ENCODE measurements at regions not wholly inside any gene's neighbourhood (a gene's known extent, or its start where the extent isn't known, plus 50 kb on each side); places are given as distances from the start of the nearest gene placed in this dataset.

GRCh38 chr6:109292983-109293586, 89.2 kb downstream of the CD164 start:
- Mint-ChIP-seq H3K27me3 (ENCODE audit: insufficient read depth, low read depth) (peaks cover 11% of the 10 kb centered on the region), H3K4me1 (peaks cover 20% of the 10 kb centered on the region), H3K4me3 (no peak overlapping the region), H3K36me3 (no peaks in the 10 kb centered on the region), H3K27ac (no peak overlapping the region), H3K9me3 (no peaks in the 10 kb centered on the region)
- Histone ChIP-seq H3K27ac (no peak overlapping the region), H3K9me3 (ENCODE audit: low read depth) (no peaks in the 10 kb centered on the region), H4K20me1 (ENCODE audit: low read depth) (no peaks in the 10 kb centered on the region), H3K4me2 (no peak overlapping the region), H3K79me2 (ENCODE audit: low read depth) (no peaks in the 10 kb centered on the region), H3K4me1 (no peaks in the 10 kb centered on the region), H3K9ac (no peak overlapping the region), H2AFZ (replicated peaks) (no peak overlapping the region), H3K36me3 (no peaks in the 10 kb centered on the region), H3K4me3 (no peak overlapping the region), H3K27me3 (no peaks in the 10 kb centered on the region), H3F3A (ENCODE audit: low read depth) (no peaks in the 10 kb centered on the region)
- TF ChIP-seq EZH2phosphoT487 (IDR thresholded peaks at IDR 0.05) = no peak
- no peak for TF ChIP-seq CTCF (IDR thresholded peaks at IDR 0.05)
- no peak for TF ChIP-seq EZH2 (IDR thresholded peaks at IDR 0.05)
- no peak for DNase-seq (ENCODE audit: low spot score)

GRCh38 chr6:109292420-109292819, 89.8 kb downstream of the CD164 start:
- no peak for DNase-seq (ENCODE audit: low spot score)
- Mint-ChIP-seq H3K36me3 (no peaks in the 10 kb centered on the region), H3K9me3 (no peaks in the 10 kb centered on the region), H3K4me1 (peaks cover 16% of the 10 kb centered on the region), H3K4me3 (no peak overlapping the region), H3K27me3 (ENCODE audit: insufficient read depth, low read depth) (peaks cover 11% of the 10 kb centered on the region), H3K27ac (peak overlapping the region; percentile 11)
- TF ChIP-seq CTCF (IDR thresholded peaks at IDR 0.05) (no peak), EZH2phosphoT487 (IDR thresholded peaks at IDR 0.05) (no peak), EZH2 (IDR thresholded peaks at IDR 0.05) (no peak)
- no peak overlapping the region for H3K9ac ChIP-seq
- H3F3A ChIP-seq (ENCODE audit: low read depth) = no peaks in the 10 kb centered on the region
- H3K36me3 ChIP-seq = no peaks in the 10 kb centered on the region
- H3K27ac ChIP-seq = no peak overlapping the region
- no peaks in the 10 kb centered on the region for H3K27me3 ChIP-seq
- no peaks in the 10 kb centered on the region for H4K20me1 ChIP-seq (ENCODE audit: low read depth)
- no peaks in the 10 kb centered on the region for H3K9me3 ChIP-seq (ENCODE audit: low read depth)
- no peaks in the 10 kb centered on the region for H3K4me1 ChIP-seq
- no peak overlapping the region for H3K4me3 ChIP-seq
- H2AFZ ChIP-seq (replicated peaks) = no peak overlapping the region
- no peaks in the 10 kb centered on the region for H3K79me2 ChIP-seq (ENCODE audit: low read depth)
- H3K4me2 ChIP-seq = no peak overlapping the region

- no peaks in the 10 kb centered on the region for H4K20me1 ChIP-seq (ENCODE audit: low read depth)
- H3K36me3 Mint-ChIP-seq = no peaks in the 10 kb centered on the region
- no peaks in the 10 kb centered on the region for H3F3A ChIP-seq (ENCODE audit: low read depth)
- no peak for DNase-seq (ENCODE audit: low spot score)
- no peaks in the 10 kb centered on the region for H3K9me3 ChIP-seq (ENCODE audit: low read depth)
- H3K4me3 Mint-ChIP-seq = no peak overlapping the region
- TF ChIP-seq EZH2 (IDR thresholded peaks at IDR 0.05) (no peak), CTCF (IDR thresholded peaks at IDR 0.05) (no peak), EZH2phosphoT487 (IDR thresholded peaks at IDR 0.05) (no peak)
- no peaks in the 10 kb centered on the region for H3K9me3 Mint-ChIP-seq
- H3K4me2 ChIP-seq = no peak overlapping the region
- H3K36me3 ChIP-seq = no peaks in the 10 kb centered on the region
- H3K9ac ChIP-seq = no peak overlapping the region
- no peaks in the 10 kb centered on the region for H3K27me3 ChIP-seq
- peaks cover 10% of the 10 kb centered on the region for H3K27me3 Mint-ChIP-seq (ENCODE audit: insufficient read depth, low read depth)
- peaks cover 16% of the 10 kb centered on the region for H3K4me1 Mint-ChIP-seq
- H2AFZ ChIP-seq (replicated peaks) = no peak overlapping the region
- no peak overlapping the region for H3K4me3 ChIP-seq
- no peaks in the 10 kb centered on the region for H3K4me1 ChIP-seq
- H3K79me2 ChIP-seq (ENCODE audit: low read depth) = no peaks in the 10 kb centered on the region
- H3K27ac ChIP-seq = no peak overlapping the region
- peak overlapping the region; percentile 11 for H3K27ac Mint-ChIP-seq
These were observed 90.4 kb downstream of the CD164 start for GRCh38 chr6:109291902-109292301.
